Activated effector memory CD4-positive, alpha-beta T cell treated with anti-CD3 and anti-CD28 coated beads, Interleukin-2, amount 50 U/mL, for 16 hours (primary cell): ENCODE measurements at regions not wholly inside any gene's neighbourhood (a gene's known extent, or its start where the extent isn't known, plus 50 kb on each side); places are given as distances from the start of the nearest gene placed in this dataset.

Experiments used
- DNase-seq: peaks from one replicate; pipeline ENCODE4 v3.0.0-alpha.2; 2020

- DNase-seq = no peak
Observed at GRCh38 chr13:29713839-29714238, 118.4 kb upstream of the SLC7A1 start.

- no peak for DNase-seq
Observed at GRCh38 chr13:29711776-29712175, 116.3 kb upstream of the SLC7A1 start.

GRCh38 chr13:29710511-29710910, 115.0 kb upstream of the SLC7A1 start:
- DNase-seq = no peak

- no peak for DNase-seq
Observed at GRCh38 chr13:29709407-29710069, 114.0 kb upstream of the SLC7A1 start.

- DNase-seq = peak; percentile 77
Observed at GRCh38 chr13:29707876-29708543, 112.5 kb upstream of the SLC7A1 start.

- no peak for DNase-seq
Observed at GRCh38 chr13:29706923-29707322, 111.4 kb upstream of the SLC7A1 start.

GRCh38 chr13:29704648-29705047, 109.2 kb upstream of the SLC7A1 start:
- no peak for DNase-seq

GRCh38 chr13:29703421-29703820, 107.9 kb upstream of the SLC7A1 start:
- DNase-seq = no peak

- no peak for DNase-seq
Observed at GRCh38 chr13:29702912-29703351, 107.4 kb upstream of the SLC7A1 start.

GRCh38 chr13:29698106-29698505, 102.6 kb upstream of the SLC7A1 start:
- no peak for DNase-seq

GRCh38 chr13:29696606-29697005, 101.1 kb upstream of the SLC7A1 start:
- DNase-seq = no peak

GRCh38 chr13:29693275-29693945, 97.9 kb upstream of the SLC7A1 start:
- DNase-seq = no peak

- DNase-seq = no peak
Observed at GRCh38 chr13:29689548-29689947, 94.1 kb upstream of the SLC7A1 start.

GRCh38 chr13:29688193-29688592, 92.7 kb upstream of the SLC7A1 start:
- no peak for DNase-seq

- no peak for DNase-seq
Observed at GRCh38 chr13:29684441-29684840, 89.0 kb upstream of the SLC7A1 start.

- no peak for DNase-seq
Observed at GRCh38 chr13:29683041-29683440, 87.6 kb upstream of the SLC7A1 start.

GRCh38 chr13:29681864-29682263, 86.4 kb upstream of the SLC7A1 start:
- no peak for DNase-seq

- DNase-seq = no peak
Observed at GRCh38 chr13:29679396-29680053, 84.0 kb upstream of the SLC7A1 start.

GRCh38 chr13:29677627-29678026, 82.1 kb upstream of the SLC7A1 start:
- DNase-seq = no peak

GRCh38 chr13:29676941-29677452, 81.5 kb upstream of the SLC7A1 start:
- no peak for DNase-seq

- no peak for DNase-seq
Observed at GRCh38 chr13:29676535-29676934, 81.0 kb upstream of the SLC7A1 start.

- DNase-seq = no peak
Observed at GRCh38 chr13:29674532-29674931, 79.0 kb upstream of the SLC7A1 start.

GRCh38 chr13:29664591-29664990, 69.1 kb upstream of the SLC7A1 start:
- DNase-seq = no peak
